SK-MEL-5 (cell line): ENCODE measurements at regions not wholly inside any gene's neighbourhood (a gene's known extent, or its start where the extent isn't known, plus 50 kb on each side); places are given as distances from the start of the nearest gene placed in this dataset.
"Not testable (repeated sequence)": the region's sequence is repeated elsewhere in the genome, so short reads cannot be mapped to it uniquely, and the experiment has no call there.

Experiments
- DNase-seq: peaks from one replicate; pipeline ENCODE4 v3.0.0-alpha.2; 2016; ENCODE audit warnings: low read depth, low spot score
- in situ Hi-C: cut with HindIII; loops from 2 replicates; pipeline ENCODE4 v1.10.0; 2016; ENCODE audit warnings: low sequenced_read_pairs, high pct_unique_total_duplicates, low pct_unique_long_range_greater_than_20kb

DNA sequence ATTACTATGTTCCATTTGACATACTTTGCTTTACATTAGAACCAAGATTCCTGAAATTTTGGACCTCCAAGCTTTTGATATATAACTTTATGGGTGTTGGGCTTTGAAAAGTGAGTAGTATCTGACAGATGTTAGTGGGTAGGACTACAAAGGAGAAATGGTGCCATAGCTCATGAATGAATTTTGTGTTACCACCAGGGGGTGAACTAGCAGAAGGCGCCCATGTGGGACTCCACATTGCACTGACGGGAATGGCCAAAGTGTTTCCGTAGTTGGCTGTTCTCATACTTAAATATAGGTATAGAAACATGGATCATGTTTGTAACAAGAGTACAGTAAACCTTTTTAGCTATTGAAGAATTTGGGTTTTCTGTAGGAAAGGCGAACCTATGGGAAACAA lies 337.5 kb downstream of the FLRT2 start:
- in situ Hi-C loops: no loop called here
- DNase-seq: peak; percentile 68

DNA sequence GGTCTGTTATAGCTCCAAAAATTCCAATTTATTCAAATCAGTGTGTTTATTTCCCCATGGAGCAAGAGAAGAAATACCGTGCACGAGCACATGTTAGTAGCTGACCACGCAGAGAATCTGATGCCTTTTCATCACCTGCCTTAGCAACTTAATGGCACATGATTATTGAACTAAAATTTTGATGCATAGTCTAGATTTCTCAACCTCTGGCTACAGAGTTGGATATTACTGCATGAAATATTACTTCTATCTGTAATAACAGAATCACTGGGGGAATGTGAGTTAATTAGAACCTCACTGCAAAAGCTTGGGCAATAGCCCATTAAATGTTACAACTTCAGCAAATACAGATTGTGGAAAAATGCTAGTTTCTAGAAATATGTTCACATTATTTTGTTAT lies 335.8 kb downstream of the FLRT2 start:
- in situ Hi-C loops: no loop called here

DNA sequence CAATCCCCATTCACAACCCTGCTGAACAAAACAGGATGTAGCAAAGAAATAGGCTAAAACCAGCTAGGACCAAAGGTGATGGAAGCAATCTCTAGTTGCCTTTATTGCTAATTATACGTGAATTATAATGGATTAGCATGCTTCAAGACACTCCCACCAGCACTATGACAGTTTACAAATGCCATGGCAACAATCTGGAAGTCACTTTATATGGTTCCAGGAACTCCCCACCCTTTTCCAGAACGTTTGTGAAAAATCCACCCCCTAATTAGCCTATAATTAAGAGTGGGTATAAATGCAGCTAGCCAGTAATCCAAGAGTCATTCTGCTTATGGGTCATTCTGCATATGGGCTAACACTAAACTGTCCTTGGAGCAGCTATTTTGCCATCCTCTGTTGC lies 328.7 kb downstream of the FLRT2 start:
- in situ Hi-C loops: no loop called here
- no peak for DNase-seq

More for the DNA sequence above, 335.8 kb downstream of the FLRT2 start:
- no peak for DNase-seq

DNA sequence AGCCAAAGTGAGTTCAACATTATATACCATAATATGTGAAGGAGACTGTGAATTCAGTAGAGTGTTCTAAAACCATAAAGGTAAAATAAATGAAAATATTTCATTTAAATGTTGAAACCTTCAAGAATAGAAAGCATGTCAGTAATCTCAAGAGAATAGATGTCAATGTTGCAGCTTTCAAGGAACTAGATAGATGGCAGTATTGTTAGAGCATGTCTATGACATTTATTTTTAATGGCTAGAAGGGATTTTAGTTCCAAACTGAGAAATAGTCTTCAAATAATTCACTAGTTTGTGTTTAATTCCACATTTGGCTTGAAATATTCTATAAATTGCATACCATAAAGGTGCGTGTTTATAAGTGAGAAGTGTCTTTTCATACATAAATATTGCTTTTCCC lies 326.5 kb downstream of the FLRT2 start:
- in situ Hi-C loops: no loop called here
- peak; percentile 7 for DNase-seq

DNA sequence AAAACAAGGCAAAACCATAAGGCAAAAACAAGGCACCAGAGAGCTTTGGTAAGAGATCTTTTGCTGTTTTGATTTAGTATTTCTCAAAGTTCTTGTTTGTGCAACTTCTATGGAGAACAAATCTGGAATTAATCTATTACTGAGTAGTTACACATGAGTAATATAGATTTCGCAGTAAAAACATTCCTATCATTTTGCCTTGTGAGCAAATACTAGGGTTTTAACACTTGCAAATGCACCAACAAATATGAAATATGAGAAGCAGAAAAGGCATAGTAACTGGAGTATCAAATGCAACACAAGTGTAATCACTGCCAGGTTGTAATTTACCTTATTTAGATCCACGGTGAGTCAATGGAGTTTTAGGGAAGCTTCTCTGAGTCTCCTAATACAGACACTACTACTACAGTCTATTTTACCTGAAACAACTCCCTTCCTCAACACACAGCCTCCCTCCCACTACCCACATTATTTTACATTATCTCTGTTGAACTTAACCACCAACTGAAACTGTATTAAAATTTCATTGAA lies 324.1 kb downstream of the FLRT2 start:
- in situ Hi-C loops: no loop called here
- DNase-seq: no peak

DNA sequence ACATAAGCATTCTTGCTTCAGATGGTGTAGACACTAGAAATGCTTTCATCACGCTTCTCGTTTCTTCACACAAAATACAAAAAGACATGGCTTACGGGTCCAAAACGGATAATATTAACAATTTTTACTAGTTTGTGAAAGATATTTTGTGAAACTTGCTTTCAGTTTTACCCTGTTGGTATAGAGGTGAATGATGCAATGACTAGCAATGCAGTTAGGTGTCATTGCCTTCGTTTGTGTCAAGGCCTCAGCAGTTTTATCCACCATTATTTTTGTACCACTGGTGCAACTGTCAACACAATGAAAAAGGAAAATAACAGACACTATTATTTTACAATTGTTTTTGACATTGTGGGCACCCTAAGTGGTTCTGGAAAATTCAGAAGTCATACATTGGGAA lies 323.0 kb downstream of the FLRT2 start:
- DNase-seq: no peak
- in situ Hi-C loops: no loop called here

DNA sequence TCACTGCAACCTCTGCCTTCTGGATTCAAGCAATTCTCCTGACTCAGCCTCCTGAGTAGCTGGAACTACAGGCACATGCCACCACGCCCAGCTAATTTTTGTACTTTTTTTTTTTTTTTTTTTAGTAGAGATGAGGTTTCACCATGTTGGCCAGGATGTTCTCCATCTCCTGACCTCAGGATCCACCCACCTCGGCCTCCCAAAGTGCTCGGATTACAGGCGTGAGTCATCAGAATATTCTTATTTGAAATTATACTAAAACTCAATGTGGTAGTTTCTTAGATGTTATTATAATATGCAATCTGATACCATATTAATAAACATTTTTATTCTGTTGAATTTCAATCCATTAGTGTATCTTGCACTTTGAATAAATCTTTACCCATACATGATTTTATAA lies 322.2 kb downstream of the FLRT2 start:
- in situ Hi-C loops, DNase-seq: not testable (repeated sequence)

DNA sequence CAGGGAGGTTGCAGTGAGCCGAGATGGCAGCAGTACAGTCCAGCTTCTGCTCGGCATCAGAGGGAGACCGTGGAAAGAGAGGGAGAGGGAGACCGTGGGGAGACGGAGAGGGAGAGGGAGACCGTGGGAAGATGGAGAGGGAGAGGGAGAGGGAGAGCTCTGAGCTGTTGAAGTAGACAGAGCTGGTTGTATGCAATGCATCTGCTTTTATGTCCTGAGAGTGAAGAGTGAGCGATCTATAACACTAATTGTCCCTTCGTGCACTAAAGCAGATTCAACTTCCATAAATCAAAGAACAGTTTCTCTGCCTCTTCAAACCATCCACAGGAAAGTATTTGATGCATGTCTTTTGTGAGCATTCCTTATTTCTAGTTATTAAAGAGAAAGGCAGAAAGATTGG lies 300.6 kb downstream of the FLRT2 start:
- DNase-seq, in situ Hi-C loops: not testable (repeated sequence)

DNA sequence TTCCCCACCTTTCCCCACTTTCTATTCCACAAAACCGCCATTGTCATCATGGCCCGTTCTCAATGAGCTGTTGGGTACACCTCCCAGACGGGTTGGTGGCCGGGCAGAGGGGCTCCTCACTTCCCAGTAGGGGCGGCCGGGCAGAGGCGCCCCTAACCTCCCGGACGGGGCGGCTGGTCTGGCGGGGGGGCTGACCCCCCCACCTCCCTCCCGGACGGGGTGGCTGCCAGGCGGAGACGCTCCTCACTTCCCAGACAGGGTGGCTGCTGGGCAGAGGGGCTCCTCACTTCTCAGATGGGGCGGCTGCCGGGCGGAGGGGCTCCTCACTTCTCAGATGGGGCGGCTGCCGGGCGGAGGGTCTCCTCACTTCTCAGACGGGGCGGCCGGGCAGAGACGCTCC lies 299.7 kb downstream of the FLRT2 start:
- in situ Hi-C loops: not testable (repeated sequence)

DNA sequence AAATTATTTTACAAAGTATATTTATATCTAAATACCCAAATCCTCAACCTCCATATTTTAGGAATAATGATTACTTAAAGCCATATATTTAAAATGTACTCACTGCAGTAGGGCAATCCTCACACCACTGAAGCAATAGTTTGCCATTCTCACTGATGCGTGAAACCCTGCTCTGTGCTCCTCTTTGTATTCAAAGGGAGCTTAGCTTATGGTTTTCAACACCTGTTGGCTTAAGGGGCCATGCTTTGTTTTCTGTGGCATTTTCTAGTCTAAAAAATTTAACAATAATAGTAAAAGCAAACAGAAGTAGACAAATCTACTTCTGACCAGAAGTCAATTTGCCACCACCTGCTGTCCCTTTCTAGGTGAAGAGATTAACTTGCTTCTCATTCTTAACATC lies 294.6 kb downstream of the FLRT2 start:
- in situ Hi-C loops: no loop called here
- DNase-seq: no peak

More for the DNA sequence above, 299.7 kb downstream of the FLRT2 start:
- not testable (repeated sequence) for DNase-seq

DNA sequence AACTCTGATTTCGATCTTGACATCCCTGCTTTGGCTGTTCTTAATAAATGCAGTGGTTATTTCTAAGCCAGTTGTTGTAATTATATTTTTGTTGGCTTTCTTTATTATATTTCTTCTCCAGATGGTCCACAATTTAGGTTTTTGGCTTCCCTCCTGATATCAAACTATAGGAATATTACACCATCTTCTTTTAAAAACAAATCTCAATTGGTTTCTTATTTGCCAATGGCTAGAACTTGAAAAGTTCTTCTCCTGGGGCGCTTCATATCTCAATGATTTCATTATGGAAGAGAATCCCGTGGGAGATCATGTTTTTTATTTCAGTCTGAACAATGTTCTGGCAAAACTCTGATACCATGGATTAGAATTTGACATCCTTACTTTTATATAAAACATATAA lies 292.3 kb downstream of the FLRT2 start:
- in situ Hi-C loops: no loop called here
- DNase-seq: no peak

DNA sequence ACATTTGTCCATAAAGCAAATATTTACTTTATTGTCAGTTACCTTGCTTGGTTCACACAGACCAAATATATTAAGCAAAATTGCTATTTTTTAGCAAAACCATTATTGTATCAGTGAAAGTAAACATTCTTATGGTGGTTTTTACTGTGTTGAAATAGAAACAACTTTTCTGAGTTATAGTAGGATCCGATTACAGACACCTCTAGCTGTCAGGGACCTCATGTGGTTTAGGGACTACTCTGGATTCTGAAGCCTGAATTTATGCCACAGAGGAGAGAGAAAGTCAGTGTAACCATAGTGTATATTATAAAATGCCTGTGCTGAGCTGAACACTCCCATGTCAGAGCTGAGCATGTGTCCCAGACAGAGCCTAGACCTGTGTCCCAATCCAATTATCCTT lies 287.5 kb downstream of the FLRT2 start:
- no peak for DNase-seq
- in situ Hi-C loops: no loop called here

DNA sequence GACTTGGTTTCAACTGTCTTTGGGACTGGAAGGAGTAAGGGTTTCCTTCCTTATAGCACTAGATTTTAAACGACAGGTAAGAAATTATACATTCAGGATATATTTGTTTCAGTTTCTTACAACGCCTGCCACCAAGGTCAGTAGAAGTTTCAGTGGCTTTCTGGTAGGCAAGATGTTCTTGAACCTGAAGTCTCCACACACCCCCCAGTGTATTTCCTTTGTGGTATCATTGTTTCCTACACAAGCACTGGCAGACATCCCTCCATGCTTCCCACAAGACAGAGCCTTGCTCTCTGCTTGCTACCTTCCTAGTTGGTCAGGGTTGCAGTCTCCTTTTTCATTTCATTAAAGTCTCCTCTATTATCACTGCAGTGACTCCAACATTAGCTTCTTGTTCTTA lies 283.1 kb downstream of the FLRT2 start:
- DNase-seq: no peak
- in situ Hi-C loops: no loop called here

DNA sequence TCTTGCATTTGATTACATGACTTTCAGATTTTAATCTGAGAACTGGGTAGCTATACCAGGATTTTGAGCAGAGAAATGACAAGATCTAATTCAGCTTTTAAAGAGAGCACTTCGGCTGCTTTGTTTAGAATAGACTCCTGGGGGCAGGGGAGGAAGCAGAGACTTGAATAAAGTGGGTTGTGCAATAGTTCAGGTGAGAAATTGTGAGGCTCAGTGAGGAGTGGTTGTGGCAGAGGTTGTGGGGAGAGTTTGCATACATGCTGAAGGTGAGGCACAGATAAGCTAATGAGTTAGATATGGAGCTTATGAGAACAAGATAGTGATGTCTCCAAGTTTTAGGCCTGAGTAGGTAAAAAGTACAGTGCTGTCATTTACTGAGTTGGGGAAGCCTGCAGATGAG lies 281.4 kb downstream of the FLRT2 start:
- in situ Hi-C loops: no loop called here
- DNase-seq: no peak

DNA sequence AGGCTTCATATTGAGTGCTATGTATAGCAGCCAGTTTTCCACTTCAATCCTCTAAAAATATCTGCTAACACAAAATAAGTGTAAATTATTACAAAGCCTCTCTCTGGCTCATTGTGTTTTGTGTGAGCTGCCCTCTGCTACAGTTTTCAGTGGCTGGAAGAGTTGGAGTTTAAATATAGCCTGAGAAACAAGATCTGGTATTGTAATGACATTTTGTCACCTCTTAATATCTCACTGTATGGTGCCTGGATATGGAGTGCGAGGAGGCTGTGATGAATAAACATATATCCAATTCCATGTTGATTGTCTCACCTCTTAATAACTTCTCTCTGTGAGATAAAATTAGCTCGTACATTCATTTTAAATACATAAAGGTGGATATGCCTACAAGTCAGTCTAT lies 269.7 kb downstream of the FLRT2 start:
- no peak for DNase-seq
- in situ Hi-C loops: no loop called here

DNA sequence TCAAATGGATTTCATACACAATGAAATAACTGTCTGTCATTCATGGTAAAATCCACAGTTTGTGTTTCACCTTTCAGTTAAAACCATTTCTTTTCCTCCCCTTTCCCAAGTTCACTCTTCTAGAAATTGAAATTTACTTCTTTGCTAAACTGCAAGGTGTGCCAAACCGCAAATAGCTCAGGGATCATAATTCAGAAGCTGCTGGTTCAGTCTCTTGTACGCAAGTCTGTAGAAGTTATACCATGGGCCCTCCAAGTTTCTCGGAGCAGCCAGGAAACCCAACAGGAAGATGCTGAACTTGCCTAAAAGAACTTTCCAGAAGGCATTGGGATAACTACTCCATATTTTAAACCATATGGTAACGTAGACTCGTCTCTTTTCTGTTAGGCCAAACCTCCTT lies 268.9 kb downstream of the FLRT2 start:
- no peak for DNase-seq
- in situ Hi-C loops: no loop called here

DNA sequence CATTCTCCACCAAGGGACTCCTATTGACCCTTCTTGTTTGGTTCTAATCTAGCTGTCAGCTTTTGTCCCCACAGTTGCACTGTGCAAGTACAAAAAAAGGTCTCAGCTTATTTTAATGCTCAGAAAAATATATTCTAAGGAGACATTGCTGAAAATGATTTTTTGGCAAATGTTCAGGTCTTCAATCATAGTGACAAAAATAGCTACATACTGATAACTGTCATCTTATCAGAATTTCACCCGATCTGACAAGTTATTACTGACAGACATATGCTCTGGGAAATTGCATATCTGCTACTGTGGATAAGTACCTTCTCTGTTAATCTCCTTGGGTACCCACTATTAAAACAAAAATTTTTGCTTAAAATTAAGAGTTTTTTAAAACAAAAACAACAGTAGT lies 263.6 kb downstream of the FLRT2 start:
- in situ Hi-C loops: no loop called here
- no peak for DNase-seq

DNA sequence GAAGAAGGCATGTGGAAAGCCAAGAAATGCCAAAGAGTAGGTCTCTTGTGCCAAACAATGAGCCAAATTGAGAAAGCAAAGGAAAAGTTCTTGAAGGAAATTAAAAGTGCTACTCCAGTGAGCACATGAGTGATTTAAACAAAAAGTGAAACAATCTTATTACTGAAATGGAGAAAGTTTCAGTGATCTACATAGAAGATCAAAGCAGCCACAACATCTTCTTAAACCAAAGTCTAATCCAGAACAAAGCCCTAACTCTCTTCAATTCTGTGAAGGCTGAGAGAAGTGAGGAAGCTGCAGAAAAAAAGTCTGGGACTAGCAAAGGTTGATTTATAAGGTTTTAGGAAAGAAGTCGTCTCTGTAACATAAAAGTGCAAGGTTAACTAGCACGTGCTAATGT lies 259.6 kb downstream of the FLRT2 start:
- in situ Hi-C loops: no loop called here
- DNase-seq: no peak

DNA sequence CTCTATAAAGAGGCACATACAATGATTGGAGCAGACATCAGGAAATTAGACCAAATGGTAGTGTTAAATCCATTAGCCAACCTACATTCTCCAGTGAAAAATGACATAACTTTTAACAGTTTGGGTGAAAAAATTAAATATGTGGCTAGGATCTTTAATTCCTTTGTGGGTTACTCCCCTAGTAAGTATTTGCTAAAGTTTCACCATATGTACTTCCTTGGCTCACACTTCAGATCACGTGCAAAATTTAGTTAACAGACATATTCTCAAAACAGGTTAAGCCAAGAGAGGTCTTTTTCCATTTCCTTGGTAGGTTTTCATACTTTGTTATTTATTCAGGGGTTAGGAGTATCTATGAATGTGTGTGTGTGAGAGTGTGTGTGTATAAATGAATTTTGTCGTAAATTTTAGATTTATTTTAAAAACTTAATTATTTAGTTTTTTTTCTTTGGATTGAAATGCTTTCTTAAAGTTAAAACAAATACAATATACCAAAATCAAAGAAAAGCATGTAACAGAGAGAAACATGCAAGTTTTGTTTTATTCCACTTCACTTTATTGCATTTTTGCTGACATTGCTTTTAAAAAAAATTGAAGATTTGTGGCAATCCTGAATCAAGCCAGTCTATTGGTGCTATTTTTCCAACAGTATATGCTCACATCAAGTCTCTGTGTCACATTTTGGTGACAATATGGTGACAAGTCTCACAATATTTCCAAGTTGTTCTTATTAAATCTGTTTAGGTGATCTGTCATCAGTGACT lies 258.7 kb downstream of the FLRT2 start:
- in situ Hi-C loops: no loop called here
- no peak for DNase-seq

DNA sequence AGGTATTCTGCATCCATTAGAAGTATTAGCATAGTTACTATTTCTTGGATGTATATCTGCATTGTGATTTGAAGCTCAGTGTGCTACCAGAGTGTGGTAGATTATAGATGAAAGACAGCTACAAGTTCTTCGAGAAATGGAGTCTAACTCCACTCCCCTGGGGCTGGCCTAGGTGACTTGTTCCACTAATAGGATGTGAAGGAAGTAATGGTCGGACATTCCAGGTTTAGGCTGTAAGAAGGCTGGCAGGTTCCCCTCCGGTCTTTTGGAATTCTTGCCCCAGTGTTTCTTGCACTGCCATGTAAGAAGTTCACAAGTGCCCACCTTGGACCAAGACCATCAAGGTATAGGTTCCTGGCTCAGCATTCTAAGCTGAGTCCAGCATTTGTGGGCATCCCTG lies 236.4 kb downstream of the FLRT2 start:
- in situ Hi-C loops: no loop called here
- DNase-seq: no peak
